ENCODE measurements at regions not wholly inside any gene's neighbourhood (a gene's known extent, or its start where the extent isn't known, plus 50 kb on each side); places are given as distances from the start of the nearest gene placed in this dataset.

DNA sequence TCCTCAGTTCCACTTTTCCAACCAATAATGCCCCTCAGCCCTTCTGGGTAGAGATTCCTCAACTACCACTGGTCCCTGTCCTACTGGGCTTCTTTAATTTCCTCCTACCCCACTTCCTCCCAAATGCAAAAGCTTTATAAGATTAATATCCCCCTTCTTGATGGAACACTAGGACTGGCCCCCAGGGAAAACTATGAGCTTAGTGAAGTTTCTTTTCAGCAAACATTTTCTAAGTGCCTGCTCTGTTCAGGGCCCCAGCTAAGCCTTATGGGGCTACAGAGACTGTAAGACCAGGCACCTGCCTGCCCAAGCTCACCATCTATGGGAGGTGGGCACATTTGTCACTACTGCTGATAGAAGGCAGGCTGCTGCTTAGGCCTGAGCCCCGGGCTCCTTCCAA, 79.4 kb downstream of the RPLP1 start:
- TF ChIP-seq EZH2 (IDR thresholded peaks at IDR 0.05; ENCODE audit: borderline replicate concordance, low read depth, low read length, severe bottlenecking) (no peak), CTCF (IDR thresholded peaks at IDR 0.05; ENCODE audit: borderline replicate concordance, extremely low read depth, low read length, poor library complexity, severe bottlenecking) (no peak)
